ENCODE measurements at regions not wholly inside any gene's neighbourhood (a gene's known extent, or its start where the extent isn't known, plus 50 kb on each side); places are given as distances from the start of the nearest gene placed in this dataset.

DNA sequence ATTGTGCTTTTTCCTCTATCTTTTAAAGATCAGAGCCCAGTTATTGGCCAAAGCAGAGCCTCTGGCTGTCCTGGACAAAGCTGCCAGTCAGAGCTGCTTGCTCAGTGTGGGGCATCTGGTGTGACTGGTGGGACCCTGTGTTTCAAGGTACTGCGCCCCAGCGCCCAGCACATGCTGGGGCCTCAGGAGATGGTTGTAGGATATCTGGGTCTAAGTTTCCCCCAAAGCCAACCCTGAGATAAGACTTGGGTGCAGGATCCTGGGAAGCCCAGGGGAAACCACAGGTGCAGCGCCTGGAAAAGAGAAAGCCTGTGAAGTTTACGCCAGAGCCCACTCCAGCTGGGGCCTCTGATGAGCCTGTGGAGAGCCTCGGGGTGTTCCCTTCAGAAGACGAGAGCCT lies 117.7 kb downstream of the RPIA start (continued):
- TF ChIP-seq, protein P1, sequence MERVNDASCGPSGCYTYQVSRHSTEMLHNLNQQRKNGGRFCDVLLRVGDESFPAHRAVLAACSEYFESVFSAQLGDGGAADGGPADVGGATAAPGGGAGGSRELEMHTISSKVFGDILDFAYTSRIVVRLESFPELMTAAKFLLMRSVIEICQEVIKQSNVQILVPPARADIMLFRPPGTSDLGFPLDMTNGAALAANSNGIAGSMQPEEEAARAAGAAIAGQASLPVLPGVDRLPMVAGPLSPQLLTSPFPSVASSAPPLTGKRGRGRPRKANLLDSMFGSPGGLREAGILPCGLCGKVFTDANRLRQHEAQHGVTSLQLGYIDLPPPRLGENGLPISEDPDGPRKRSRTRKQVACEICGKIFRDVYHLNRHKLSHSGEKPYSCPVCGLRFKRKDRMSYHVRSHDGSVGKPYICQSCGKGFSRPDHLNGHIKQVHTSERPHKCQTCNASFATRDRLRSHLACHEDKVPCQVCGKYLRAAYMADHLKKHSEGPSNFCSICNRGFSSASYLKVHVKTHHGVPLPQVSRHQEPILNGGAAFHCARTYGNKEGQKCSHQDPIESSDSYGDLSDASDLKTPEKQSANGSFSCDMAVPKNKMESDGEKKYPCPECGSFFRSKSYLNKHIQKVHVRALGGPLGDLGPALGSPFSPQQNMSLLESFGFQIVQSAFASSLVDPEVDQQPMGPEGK (CRISPR knock-in tag; IDR thresholded peaks at IDR 0.05; ENCODE audit: borderline replicate concordance): no peak

DNA sequence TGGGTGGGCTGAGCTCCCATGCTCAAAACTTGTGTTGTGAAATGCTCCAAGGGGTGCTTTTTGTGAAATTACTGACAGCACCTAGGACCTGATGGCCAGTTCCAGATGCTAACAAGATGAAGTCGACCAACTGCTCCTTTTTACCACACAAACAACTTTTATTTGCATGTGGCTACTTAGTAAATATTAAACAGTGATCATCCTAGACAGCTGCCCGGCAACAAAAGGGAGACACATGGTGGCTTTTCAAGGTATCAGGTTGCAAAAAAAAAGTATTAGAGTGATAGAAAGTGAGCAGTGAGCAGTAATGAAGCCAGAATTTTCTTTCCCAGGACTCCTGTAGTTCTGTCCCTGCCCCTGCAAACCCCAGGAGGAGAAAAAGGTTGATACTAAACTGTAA lies 118.5 kb downstream of the RPIA start:
- ATAC-seq: no peak
- TF ChIP-seq ZFP3 (CRISPR knock-in tag; IDR thresholded peaks at IDR 0.05) (no peak), BACH2 (CRISPR knock-in tag; IDR thresholded peaks at IDR 0.05; ENCODE audit: borderline replicate concordance) (no peak), CSDC2 (CRISPR knock-in tag; IDR thresholded peaks at IDR 0.05) (no peak), RARB (CRISPR knock-in tag; IDR thresholded peaks at IDR 0.05) (no peak), CSRNP3 (CRISPR knock-in tag; IDR thresholded peaks at IDR 0.05) (no peak), TCF4 (CRISPR knock-in tag; IDR thresholded peaks at IDR 0.05; ENCODE audit: borderline replicate concordance) (no peak), ZNF70 (CRISPR knock-in tag; IDR thresholded peaks at IDR 0.05) (no peak), ZNF8 (CRISPR knock-in tag; IDR thresholded peaks at IDR 0.05) (no peak), ZC3H10 (CRISPR knock-in tag; IDR thresholded peaks at IDR 0.05) (no peak)
- TF ChIP-seq, protein P2, sequence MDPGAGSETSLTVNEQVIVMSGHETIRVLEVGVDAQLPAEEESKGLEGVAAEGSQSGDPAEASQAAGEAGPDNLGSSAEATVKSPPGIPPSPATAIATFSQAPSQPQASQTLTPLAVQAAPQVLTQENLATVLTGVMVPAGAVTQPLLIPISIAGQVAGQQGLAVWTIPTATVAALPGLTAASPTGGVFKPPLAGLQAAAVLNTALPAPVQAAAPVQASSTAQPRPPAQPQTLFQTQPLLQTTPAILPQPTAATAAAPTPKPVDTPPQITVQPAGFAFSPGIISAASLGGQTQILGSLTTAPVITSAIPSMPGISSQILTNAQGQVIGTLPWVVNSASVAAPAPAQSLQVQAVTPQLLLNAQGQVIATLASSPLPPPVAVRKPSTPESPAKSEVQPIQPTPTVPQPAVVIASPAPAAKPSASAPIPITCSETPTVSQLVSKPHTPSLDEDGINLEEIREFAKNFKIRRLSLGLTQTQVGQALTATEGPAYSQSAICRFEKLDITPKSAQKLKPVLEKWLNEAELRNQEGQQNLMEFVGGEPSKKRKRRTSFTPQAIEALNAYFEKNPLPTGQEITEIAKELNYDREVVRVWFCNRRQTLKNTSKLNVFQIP (CRISPR knock-in tag; IDR thresholded peaks at IDR 0.05; ENCODE audit: borderline replicate concordance, low read depth): no peak

GRCh38 chr2:88810488-88810887 lies 119.0 kb downstream of the RPIA start:
- TF ChIP-seq ZNF70 (CRISPR knock-in tag; IDR thresholded peaks at IDR 0.05): no peak
- no peak for TF ChIP-seq ISL1 (CRISPR knock-in tag; IDR thresholded peaks at IDR 0.05)
- TF ChIP-seq ESRRG (CRISPR knock-in tag; IDR thresholded peaks at IDR 0.05): no peak
- no peak for TF ChIP-seq ZC3H10 (CRISPR knock-in tag; IDR thresholded peaks at IDR 0.05)
- TF ChIP-seq, protein P2 (CRISPR knock-in tag; IDR thresholded peaks at IDR 0.05; ENCODE audit: borderline replicate concordance, low read depth): no peak
- TF ChIP-seq BACH2 (CRISPR knock-in tag; IDR thresholded peaks at IDR 0.05; ENCODE audit: borderline replicate concordance): no peak
- TF ChIP-seq SNAI2 (CRISPR knock-in tag; IDR thresholded peaks at IDR 0.05): no peak
- TF ChIP-seq ARNTL (CRISPR knock-in tag; IDR thresholded peaks at IDR 0.05; ENCODE audit: borderline replicate concordance, low read depth): no peak
- TF ChIP-seq TSHZ2 (CRISPR knock-in tag; IDR thresholded peaks at IDR 0.05): no peak
- no peak for TF ChIP-seq ZNF8 (CRISPR knock-in tag; IDR thresholded peaks at IDR 0.05)
- TF ChIP-seq TOX (CRISPR knock-in tag; IDR thresholded peaks at IDR 0.05; ENCODE audit: borderline replicate concordance): no peak
- no peak for TF ChIP-seq CSRNP3 (CRISPR knock-in tag; IDR thresholded peaks at IDR 0.05)
- no peak for TF ChIP-seq ZFP3 (CRISPR knock-in tag; IDR thresholded peaks at IDR 0.05)
- TF ChIP-seq, protein P1 (CRISPR knock-in tag; IDR thresholded peaks at IDR 0.05; ENCODE audit: borderline replicate concordance): no peak
- TF ChIP-seq ZFP30 (CRISPR knock-in tag; IDR thresholded peaks at IDR 0.05): no peak
- TF ChIP-seq OSR1 (CRISPR knock-in tag; IDR thresholded peaks at IDR 0.05): no peak
- no peak for ATAC-seq
